H9 (cell line): ENCODE measurements at regions not wholly inside any gene's neighbourhood (a gene's known extent, or its start where the extent isn't known, plus 50 kb on each side); places are given as distances from the start of the nearest gene placed in this dataset.

Source experiments
- DNase-seq: peaks from one replicate; pipeline ENCODE4 v3.0.0-alpha.2; 2017
- H2AFZ ChIP-seq: one replicate; pipeline ENCODE4 v1.6.1; 2013; ENCODE audit warnings: mild to moderate bottlenecking, low read length, control low read depth, moderate library complexity
- H2AK5ac ChIP-seq: 2 replicates; pipeline ENCODE4 v1.6.1; 2013; ENCODE audit warnings: low read length, control low read depth, mixed read lengths; ENCODE audit not compliant: insufficient read length
- H2BK120ac ChIP-seq: one replicate; pipeline ENCODE4 v1.6.1; 2013; ENCODE audit warnings: low read depth, mild to moderate bottlenecking, low read length, control low read depth, inconsistent platforms; ENCODE audit not compliant: poor library complexity, severe bottlenecking
- H2BK12ac ChIP-seq: 2 replicates; pipeline ENCODE4 v1.6.1; 2013; ENCODE audit warnings: low read length, control low read depth, mixed read lengths, low read depth; ENCODE audit not compliant: insufficient read length
- H2BK15ac ChIP-seq: 2 replicates; pipeline ENCODE4 v1.6.1; 2013; ENCODE audit warnings: low read depth, low read length, control low read depth
- H2BK20ac ChIP-seq: one replicate; pipeline ENCODE4 v1.6.1; 2013; ENCODE audit warnings: low read depth, mild to moderate bottlenecking, low read length, control low read depth, inconsistent platforms; ENCODE audit not compliant: poor library complexity, severe bottlenecking
- H2BK5ac ChIP-seq: 2 replicates; pipeline ENCODE4 v1.6.1; 2013; ENCODE audit warnings: low read length, control low read depth, mixed read lengths; ENCODE audit not compliant: insufficient read length
- H3K14ac ChIP-seq: 2 replicates; pipeline ENCODE4 v1.6.1; 2013; ENCODE audit warnings: low read length, control low read depth; ENCODE audit not compliant: insufficient read depth
- H3K18ac ChIP-seq: 2 replicates; pipeline ENCODE4 v1.6.1; 2013; ENCODE audit warnings: low read depth, mild to moderate bottlenecking, mixed read lengths, low read length, control low read depth; ENCODE audit not compliant: insufficient read length
- H3K23ac ChIP-seq: 2 replicates; pipeline ENCODE4 v1.6.1; 2013; ENCODE audit warnings: low read length, control low read depth, mixed read lengths, low read depth; ENCODE audit not compliant: insufficient read length
- H3K23me2 ChIP-seq: 2 replicates; pipeline ENCODE4 v1.6.1; 2013; ENCODE audit warnings: low read depth, mild to moderate bottlenecking, mixed read lengths, low read length, control low read depth; ENCODE audit not compliant: insufficient read length, poor library complexity, severe bottlenecking
- H3K27ac ChIP-seq: 2 replicates; pipeline ENCODE4 v1.5.1; 2013; ENCODE audit warnings: low read length, control low read depth, mixed read lengths, low read depth; ENCODE audit not compliant: insufficient read length
- H3K27me3 ChIP-seq: 2 replicates; pipeline ENCODE4 v1.6.1; 2013; ENCODE audit warnings: low read length, control low read depth, inconsistent platforms; ENCODE audit not compliant: insufficient read depth
- H3K4ac ChIP-seq: 2 replicates; pipeline ENCODE4 v1.6.1; 2013; ENCODE audit warnings: low read depth, mild to moderate bottlenecking, control low read depth, inconsistent platforms, low read length, moderate library complexity
- H3K4me1 ChIP-seq: 2 replicates; pipeline ENCODE4 v1.6.1; 2013; ENCODE audit warnings: low read length, control low read depth, inconsistent platforms; ENCODE audit not compliant: insufficient read depth
- H3K4me2 ChIP-seq: 2 replicates; pipeline ENCODE4 v1.6.1; 2013; ENCODE audit warnings: low read length, control low read depth, mixed read lengths; ENCODE audit not compliant: insufficient read length, insufficient read depth
- H3K56ac ChIP-seq: 2 replicates; pipeline ENCODE4 v1.6.1; 2013; ENCODE audit warnings: low read depth, mild to moderate bottlenecking, mixed read lengths, low read length, control low read depth; ENCODE audit not compliant: insufficient read length
- H3K79me1 ChIP-seq: 2 replicates; pipeline ENCODE4 v1.6.1; 2013; ENCODE audit warnings: low read depth, mild to moderate bottlenecking, moderate library complexity, low read length, control low read depth, inconsistent platforms; ENCODE audit not compliant: insufficient read depth, poor library complexity, severe bottlenecking
- H3K79me2 ChIP-seq: 2 replicates; pipeline ENCODE4 v1.6.1; 2013; ENCODE audit warnings: low read length, control low read depth, inconsistent platforms; ENCODE audit not compliant: insufficient read depth
- H3K9ac ChIP-seq: 2 replicates; pipeline ENCODE4 v1.6.1; 2013; ENCODE audit warnings: low read length, control low read depth, mixed read lengths; ENCODE audit not compliant: insufficient read length; ENCODE audit errors: extremely low read depth
- H3K9me3 ChIP-seq: one replicate; pipeline ENCODE4 v1.6.1; 2013; ENCODE audit warnings: low read depth, low read length, inconsistent platforms; ENCODE audit not compliant: control insufficient read depth
- H3T11ph ChIP-seq: one replicate; pipeline ENCODE4 v1.6.1; 2013; ENCODE audit warnings: mild to moderate bottlenecking, low read length, control low read depth, inconsistent platforms
- H4K20me1 ChIP-seq: one replicate; pipeline ENCODE4 v1.6.1; 2013; ENCODE audit not compliant: control insufficient read depth, insufficient read length, insufficient read depth
- H4K5ac ChIP-seq: 2 replicates; pipeline ENCODE4 v1.6.1; 2013; ENCODE audit warnings: low read depth, mild to moderate bottlenecking, mixed read lengths, low read length, control low read depth; ENCODE audit not compliant: insufficient read length
- H4K8ac ChIP-seq: replicated peaks from 2 replicates; pipeline ENCODE4 v1.6.1; 2013; ENCODE audit warnings: low read length, control low read depth, mixed read lengths, low read depth; ENCODE audit not compliant: insufficient read length
- H4K91ac ChIP-seq: 2 replicates; pipeline ENCODE4 v1.6.1; 2013; ENCODE audit warnings: low read depth, mild to moderate bottlenecking, moderate library complexity, mixed read lengths, low read length, control low read depth; ENCODE audit not compliant: insufficient read length
- H3K27ac Mint-ChIP-seq, 3 experiments: 2 replicates in 2 of 3; 3 replicates in 1 of 3; pipeline ENCODE4 v1.8.0; 2020 to 2021; ENCODE audit warnings: mixed read lengths in 3 of 3, mild to moderate bottlenecking in 1 of 3, moderate library complexity in 1 of 3
- H3K27me3 Mint-ChIP-seq: 2 replicates; pipeline ENCODE4 v1.8.0; 2021; ENCODE audit warnings: low read depth, mild to moderate bottlenecking, moderate library complexity, mixed read lengths
- H3K36me3 Mint-ChIP-seq, 3 experiments: 2 replicates in 2 of 3; 3 replicates in 1 of 3; pipeline ENCODE4 v1.8.0; 2020 to 2021; ENCODE audit warnings: low read depth in 3 of 3, mixed read lengths in 3 of 3; ENCODE audit not compliant: insufficient read depth in 1 of 3
- H3K4me1 Mint-ChIP-seq, 2 experiments: 2 replicates each; pipeline ENCODE4 v1.8.0; 2020; ENCODE audit warnings: mixed read lengths in 2 of 2
- H3K4me3 Mint-ChIP-seq, 2 experiments: 2 replicates in 1 of 2; 3 replicates in 1 of 2; pipeline ENCODE4 v1.8.0; 2020 to 2021; ENCODE audit warnings: mild to moderate bottlenecking in 2 of 2, mixed read lengths in 2 of 2, moderate library complexity in 1 of 2
- H3K9me3 Mint-ChIP-seq, 2 experiments: 2 replicates in 1 of 2; 3 replicates in 1 of 2; pipeline ENCODE4 v1.8.0; 2020; ENCODE audit warnings: mild to moderate bottlenecking in 2 of 2, mixed read lengths in 2 of 2, moderate library complexity in 1 of 2
- CTCF ChIP-seq: fragments of 200-600 bp; sonication (generic); conservative IDR thresholded peaks from 3 replicates; pipeline ENCODE4 v1.8.0; 2021; ENCODE audit warnings: antibody characterized with exemption, mild to moderate bottlenecking
- WGBS: extraction: QIAGEN DNeasy Blood & Tissue Kit; methylation state at CpG from one replicate; pipeline ENCODE4 v1.1.7; 2013; ENCODE audit warnings: missing lambda C conversion rate, low lambda C conversion rate, mixed read lengths; ENCODE audit not compliant: insufficient read length; ENCODE audit errors: extremely low coverage; 5-methylcytosine and 5-hydroxymethylcytosine counted together

- H4K5ac ChIP-seq, result no peak overlapping the region
- H2AK5ac ChIP-seq, result no peak overlapping the region
- H3T11ph ChIP-seq, result no peak overlapping the region
- no peak overlapping the region for H4K91ac ChIP-seq
- H3K9me3 ChIP-seq, result no peaks in the 10 kb centered on the region
- no peaks in the 10 kb centered on the region for H3K27me3 ChIP-seq
- no peak overlapping the region for H3K23ac ChIP-seq
- H2AFZ ChIP-seq, result no peak overlapping the region
- H3K36me3 Mint-ChIP-seq, result no peaks in the 10 kb centered on the region
- no peak for DNase-seq
- no peak overlapping the region for H3K4ac ChIP-seq
- H3K27ac ChIP-seq, result no peak overlapping the region
- H3K27ac Mint-ChIP-seq, result no peak overlapping the region
- H3K9ac ChIP-seq, result no peak overlapping the region
- H3K9me3 Mint-ChIP-seq, result no peaks in the 10 kb centered on the region
- no peaks in the 10 kb centered on the region for H4K20me1 ChIP-seq
- no peaks in the 10 kb centered on the region for H3K79me2 ChIP-seq
- no peak overlapping the region for H3K18ac ChIP-seq
- no peaks in the 10 kb centered on the region for H3K79me1 ChIP-seq
- H2BK5ac ChIP-seq, result no peak overlapping the region
- H3K56ac ChIP-seq, result no peak overlapping the region
- H3K4me1 Mint-ChIP-seq, result no peaks in the 10 kb centered on the region
- no peaks in the 10 kb centered on the region for H3K4me1 ChIP-seq
- H4K8ac ChIP-seq, result no peak overlapping the region
- H3K23me2 ChIP-seq, result no peaks in the 10 kb centered on the region
- no peak overlapping the region for H3K4me2 ChIP-seq
- no peaks in the 10 kb centered on the region for H3K27me3 Mint-ChIP-seq
- no peak overlapping the region for H3K4me3 Mint-ChIP-seq
- no peak overlapping the region for H2BK120ac ChIP-seq
- TF ChIP-seq CTCF, result no peak
- WGBS, result no CpG with 5 or more reads among the region's 3 CpGs
- H2BK15ac ChIP-seq, result no peak overlapping the region
- H2BK12ac ChIP-seq, result no peak overlapping the region
- no peak overlapping the region for H2BK20ac ChIP-seq
- H3K14ac ChIP-seq, result no peak overlapping the region
Measured at GRCh38 chr2:198811198-198811597, 646.5 kb downstream of the SATB2 start.
